ENCODE measurements at regions not wholly inside any gene's neighbourhood (a gene's known extent, or its start where the extent isn't known, plus 50 kb on each side); places are given as distances from the start of the nearest gene placed in this dataset.

GRCh38 chr13:39892721-39893685 lies 237.5 kb downstream of the COG6 start:
- in situ Hi-C loops (cut with HindIII; ENCODE audit: low sequenced_read_pairs), result no loop called here

- in situ Hi-C loops (cut with HindIII; ENCODE audit: low sequenced_read_pairs), result no loop called here
These were observed 238.3 kb downstream of the COG6 start for GRCh38 chr13:39893808-39894207.

- in situ Hi-C loops (cut with HindIII; ENCODE audit: low sequenced_read_pairs), result no loop called here
These were observed 239.1 kb downstream of the COG6 start for GRCh38 chr13:39894586-39894985.

- in situ Hi-C loops (cut with HindIII; ENCODE audit: low sequenced_read_pairs), result no loop called here
These were observed 239.8 kb downstream of the COG6 start for GRCh38 chr13:39895254-39895653.

- in situ Hi-C loops (cut with HindIII; ENCODE audit: low sequenced_read_pairs), result no loop called here
These were observed 242.2 kb downstream of the COG6 start for GRCh38 chr13:39897636-39898035.

GRCh38 chr13:39900106-39900750 lies 244.8 kb downstream of the COG6 start:
- in situ Hi-C loops (cut with HindIII; ENCODE audit: low sequenced_read_pairs), result no loop called here

- in situ Hi-C loops (cut with HindIII; ENCODE audit: low sequenced_read_pairs), result no loop called here
These were observed 249.5 kb downstream of the COG6 start for GRCh38 chr13:39904959-39905358.

GRCh38 chr13:39909634-39910033 lies 254.2 kb downstream of the COG6 start:
- in situ Hi-C loops (cut with HindIII; ENCODE audit: low sequenced_read_pairs), result no loop called here

- in situ Hi-C loops (cut with HindIII; ENCODE audit: low sequenced_read_pairs), result no loop called here
These were observed 254.6 kb downstream of the COG6 start for GRCh38 chr13:39910041-39910440.

GRCh38 chr13:39910833-39911232 lies 255.4 kb downstream of the COG6 start:
- in situ Hi-C loops (cut with HindIII; ENCODE audit: low sequenced_read_pairs), result no loop called here

GRCh38 chr13:39913339-39913738 lies 257.9 kb downstream of the COG6 start:
- in situ Hi-C loops (cut with HindIII; ENCODE audit: low sequenced_read_pairs), result no loop called here

GRCh38 chr13:39913928-39914327 lies 258.5 kb downstream of the COG6 start:
- in situ Hi-C loops (cut with HindIII; ENCODE audit: low sequenced_read_pairs), result no loop called here

- in situ Hi-C loops (cut with HindIII; ENCODE audit: low sequenced_read_pairs), result no loop called here
These were observed 260.0 kb downstream of the COG6 start for GRCh38 chr13:39915418-39915817.

- in situ Hi-C loops (cut with HindIII; ENCODE audit: low sequenced_read_pairs), result no loop called here
These were observed 260.9 kb downstream of the COG6 start for GRCh38 chr13:39916330-39916729.

GRCh38 chr13:39918620-39919236 lies 263.3 kb downstream of the COG6 start:
- in situ Hi-C loops (cut with HindIII; ENCODE audit: low sequenced_read_pairs), result no loop called here

GRCh38 chr13:39920613-39921012 lies 265.2 kb downstream of the COG6 start:
- in situ Hi-C loops (cut with HindIII; ENCODE audit: low sequenced_read_pairs), result no loop called here

- in situ Hi-C loops (cut with HindIII; ENCODE audit: low sequenced_read_pairs), result no loop called here
These were observed 270.9 kb downstream of the COG6 start for GRCh38 chr13:39926345-39926744.

- in situ Hi-C loops (cut with HindIII; ENCODE audit: low sequenced_read_pairs), result no loop called here
These were observed 272.8 kb downstream of the COG6 start for GRCh38 chr13:39928261-39928660.

GRCh38 chr13:39929583-39929982 lies 274.1 kb downstream of the COG6 start:
- in situ Hi-C loops (cut with HindIII; ENCODE audit: low sequenced_read_pairs), result no loop called here

- in situ Hi-C loops (cut with HindIII; ENCODE audit: low sequenced_read_pairs), result no loop called here
These were observed 274.6 kb downstream of the COG6 start for GRCh38 chr13:39930060-39930459.

GRCh38 chr13:39930544-39931444 lies 275.3 kb downstream of the COG6 start:
- in situ Hi-C loops (cut with HindIII; ENCODE audit: low sequenced_read_pairs), result no loop called here
